ENCODE measurements at regions not wholly inside any gene's neighbourhood (a gene's known extent, or its start where the extent isn't known, plus 50 kb on each side); places are given as distances from the start of the nearest gene placed in this dataset.

- no peak for DNase-seq (ENCODE audit: extremely low spot score)
- POLR2A ChIA-PET = no interaction called here
- no peak for TF ChIP-seq FOXA1 (IDR thresholded peaks at IDR 0.05)
- no peak for TF ChIP-seq SUZ12 (IDR thresholded peaks at IDR 0.05)
- no peak for TF ChIP-seq HDGF (IDR thresholded peaks at IDR 0.05; ENCODE audit: borderline replicate concordance)
- no peak for TF ChIP-seq LEF1 (IDR thresholded peaks at IDR 0.05; ENCODE audit: borderline replicate concordance)
- no peak for TF ChIP-seq TARDBP (IDR thresholded peaks at IDR 0.05)
- no peak for TF ChIP-seq FOXM1 (IDR thresholded peaks at IDR 0.05; ENCODE audit: borderline replicate concordance)
- TF ChIP-seq SP1 (IDR thresholded peaks at IDR 0.05) = no peak
- TF ChIP-seq FOXK2 (IDR thresholded peaks at IDR 0.05) = no peak
- no peak for TF ChIP-seq PKNOX1 (IDR thresholded peaks at IDR 0.05)
- no peak for TF ChIP-seq ZNF384 (IDR thresholded peaks at IDR 0.05)
- TF ChIP-seq BHLHE40 (IDR thresholded peaks at IDR 0.05; ENCODE audit: borderline replicate concordance) = no peak
- CTCF ChIA-PET = interaction anchor here (0.8 kb wide), 1 partner anchor 171 kb away, joined by 3 read pairs; no protein-coding TSS in a partner anchor
These were observed 168.4 kb downstream of the ENGASE start for GRCh38 chr17:79242873-79243602.

GRCh38 chr17:79242393-79242792 is 167.8 kb downstream of the ENGASE start:
- POLR2A ChIA-PET = no interaction called here
- no peak for DNase-seq (ENCODE audit: extremely low spot score)
- CTCF ChIA-PET = interaction anchor here (0.6 kb wide), 1 partner anchor 497 kb away, joined by 3 read pairs; no protein-coding TSS in a partner anchor
- TF ChIP-seq NFRKB (IDR thresholded peaks at IDR 0.05) (no peak), SUZ12 (IDR thresholded peaks at IDR 0.05) (no peak), FOXA1 (IDR thresholded peaks at IDR 0.05) (no peak), FOXK2 (IDR thresholded peaks at IDR 0.05) (no peak), HDGF (IDR thresholded peaks at IDR 0.05; ENCODE audit: borderline replicate concordance) (no peak), L3MBTL2 (conservative IDR thresholded peaks at IDR 0.05) (no peak), CTBP1 (IDR thresholded peaks at IDR 0.05; ENCODE audit: borderline replicate concordance) (no peak), SP1 (IDR thresholded peaks at IDR 0.05) (no peak), FOXM1 (IDR thresholded peaks at IDR 0.05; ENCODE audit: borderline replicate concordance) (no peak), TARDBP (IDR thresholded peaks at IDR 0.05) (no peak)

GRCh38 chr17:79241616-79242015 is 167.0 kb downstream of the ENGASE start:
- TF ChIP-seq HDGF (IDR thresholded peaks at IDR 0.05; ENCODE audit: borderline replicate concordance) (no peak), TARDBP (IDR thresholded peaks at IDR 0.05) (no peak), ZNF384 (IDR thresholded peaks at IDR 0.05) (no peak), CTBP1 (IDR thresholded peaks at IDR 0.05; ENCODE audit: borderline replicate concordance) (no peak), SUZ12 (IDR thresholded peaks at IDR 0.05) (no peak), FOXA1 (IDR thresholded peaks at IDR 0.05) (no peak), NFRKB (IDR thresholded peaks at IDR 0.05) (no peak), BHLHE40 (IDR thresholded peaks at IDR 0.05; ENCODE audit: borderline replicate concordance) (no peak), L3MBTL2 (conservative IDR thresholded peaks at IDR 0.05) (no peak), FOXK2 (IDR thresholded peaks at IDR 0.05) (no peak), ELF4 (IDR thresholded peaks at IDR 0.05) (no peak)
- no peak for DNase-seq (ENCODE audit: extremely low spot score)
- ChIA-PET CTCF (no interaction called here), POLR2A (no interaction called here)

- DNase-seq (ENCODE audit: extremely low spot score) = no peak
- TF ChIP-seq L3MBTL2 (conservative IDR thresholded peaks at IDR 0.05) (no peak), BHLHE40 (IDR thresholded peaks at IDR 0.05; ENCODE audit: borderline replicate concordance) (no peak), NFRKB (IDR thresholded peaks at IDR 0.05) (no peak), ZNF384 (IDR thresholded peaks at IDR 0.05) (no peak), TARDBP (IDR thresholded peaks at IDR 0.05) (no peak), ELF4 (IDR thresholded peaks at IDR 0.05) (no peak), HDGF (IDR thresholded peaks at IDR 0.05; ENCODE audit: borderline replicate concordance) (no peak), FOXA1 (IDR thresholded peaks at IDR 0.05) (no peak), FOXM1 (IDR thresholded peaks at IDR 0.05; ENCODE audit: borderline replicate concordance) (no peak), SP1 (IDR thresholded peaks at IDR 0.05) (no peak), PKNOX1 (IDR thresholded peaks at IDR 0.05) (no peak), CTBP1 (IDR thresholded peaks at IDR 0.05; ENCODE audit: borderline replicate concordance) (no peak)
- ChIA-PET POLR2A (no interaction called here), CTCF (no interaction called here)
These were observed 164.6 kb downstream of the ENGASE start for GRCh38 chr17:79239205-79239604.

- ChIA-PET CTCF (interaction anchor here (0.5 kb wide), 1 partner anchor 471 kb away, joined by 3 read pairs; no protein-coding TSS in a partner anchor), POLR2A (no interaction called here)
- no peak for TF ChIP-seq LEF1 (IDR thresholded peaks at IDR 0.05; ENCODE audit: borderline replicate concordance)
- no peak for TF ChIP-seq HDGF (IDR thresholded peaks at IDR 0.05; ENCODE audit: borderline replicate concordance)
- TF ChIP-seq CTBP1 (IDR thresholded peaks at IDR 0.05; ENCODE audit: borderline replicate concordance) = no peak
- TF ChIP-seq FOXK2 (IDR thresholded peaks at IDR 0.05) = no peak
- no peak for TF ChIP-seq PKNOX1 (IDR thresholded peaks at IDR 0.05)
- no peak for TF ChIP-seq FOXA1 (IDR thresholded peaks at IDR 0.05)
- TF ChIP-seq L3MBTL2 (conservative IDR thresholded peaks at IDR 0.05) = no peak
- TF ChIP-seq SUZ12 (IDR thresholded peaks at IDR 0.05) = no peak
- TF ChIP-seq TARDBP (IDR thresholded peaks at IDR 0.05) = no peak
- no peak for TF ChIP-seq ELF4 (IDR thresholded peaks at IDR 0.05)
- TF ChIP-seq ZNF384 (IDR thresholded peaks at IDR 0.05) = no peak
- TF ChIP-seq FOXM1 (IDR thresholded peaks at IDR 0.05; ENCODE audit: borderline replicate concordance) = no peak
These were observed 162.9 kb downstream of the ENGASE start for GRCh38 chr17:79237448-79238053.

GRCh38 chr17:79235808-79236207 is 161.2 kb downstream of the ENGASE start:
- CTCF ChIA-PET = no interaction called here
- TF ChIP-seq TARDBP (IDR thresholded peaks at IDR 0.05) = no peak
- no peak for TF ChIP-seq L3MBTL2 (conservative IDR thresholded peaks at IDR 0.05)
- POLR2A ChIA-PET = no interaction called here
- no peak for DNase-seq (ENCODE audit: extremely low spot score)

More at GRCh38 chr17:79237448-79238053, 162.9 kb downstream of the ENGASE start:
- DNase-seq (ENCODE audit: extremely low spot score) = no peak
